Esophagus squamous epithelium (tissue), 4 donors: ENCODE measurements at regions not wholly inside any gene's neighbourhood (a gene's known extent, or its start where the extent isn't known, plus 50 kb on each side); places are given as distances from the start of the nearest gene placed in this dataset.

Experiments used
- CTCF ChIP-seq, 6 experiments: fragments of 450-650 bp in 4 of 6; fragments of 200-600 bp in 2 of 6; sonication (generic) in 2 of 6; IDR thresholded peaks; one replicate each; pipeline ENCODE4 v1.5.1; 2016 to 2019; ENCODE audit warnings: antibody characterized with exemption in 6 of 6, mild to moderate bottlenecking in 4 of 6, moderate library complexity in 4 of 6
- POLR2A ChIP-seq, 4 donors: fragments of 450-650 bp; IDR thresholded peaks; one replicate each; pipeline ENCODE4 v1.6.1; 2017; ENCODE audit warnings: antibody characterized with exemption in 4 of 4, mild to moderate bottlenecking in 4 of 4, moderate library complexity in 3 of 4

GRCh38 chr9:102795532-102795931 lies 199.6 kb upstream of the CYLC2 start:
- TF ChIP-seq CTCF (IDR thresholded peaks at IDR 0.05) (no peak), POLR2A (IDR thresholded peaks at IDR 0.05) (no peak)
